SK-N-SH treated with all-trans-retinoic acid at 6 μM for 48 hours (cell line): ENCODE measurements at regions not wholly inside any gene's neighbourhood (a gene's known extent, or its start where the extent isn't known, plus 50 kb on each side); places are given as distances from the start of the nearest gene placed in this dataset.

Experiments used
- ATAC-seq: fragments of 200-7000 bp; cut with Tn5 transposase; 3 replicates; pipeline ENCODE4 v1.9.1; 2020; ENCODE audit warnings: mild to moderate bottlenecking, moderate library complexity
- ARNTL ChIP-seq: fragments of 450-650 bp; formaldehyde crosslinking; IDR thresholded peaks from 2 replicates; pipeline ENCODE4 v1.5.0; 2020; ENCODE audit warnings: low read depth, mild to moderate bottlenecking, moderate library complexity, borderline replicate concordance
- BACH2 ChIP-seq: fragments of 250-450 bp; sonication (Bioruptor Pico); IDR thresholded peaks from 2 replicates; pipeline ENCODE4 v1.9.0; 2021; ENCODE audit warnings: mild to moderate bottlenecking, borderline replicate concordance
- CSDC2 ChIP-seq: fragments of 250-450 bp; sonication (Bioruptor Pico); IDR thresholded peaks from 2 replicates; pipeline ENCODE4 v1.5.0; 2020; ENCODE audit warnings: mild to moderate bottlenecking, moderate library complexity
- CSRNP3 ChIP-seq: fragments of 250-450 bp; sonication (Bioruptor Pico); IDR thresholded peaks from 2 replicates; pipeline ENCODE4 v1.5.1; 2021; ENCODE audit warnings: mild to moderate bottlenecking, moderate library complexity
- ESRRG ChIP-seq: fragments of 250-450 bp; sonication (Bioruptor Pico); IDR thresholded peaks from 2 replicates; pipeline ENCODE4 v1.6.1; 2021; ENCODE audit warnings: mild to moderate bottlenecking
- GLIS3 ChIP-seq: fragments of 250-450 bp; sonication (Bioruptor Pico); IDR thresholded peaks from 2 replicates; pipeline ENCODE4 v1.5.0; 2020; ENCODE audit warnings: mild to moderate bottlenecking, moderate library complexity
- ISL1 ChIP-seq: fragments of 250-450 bp; sonication (Bioruptor Pico); IDR thresholded peaks from 2 replicates; pipeline ENCODE4 v2.1.2; 2022; ENCODE audit warnings: mild to moderate bottlenecking, moderate library complexity
- OSR1 ChIP-seq: fragments of 250-450 bp; sonication (Bioruptor Pico); IDR thresholded peaks from 2 replicates; pipeline ENCODE4 v1.8.0; 2022; ENCODE audit warnings: moderate library complexity, mild to moderate bottlenecking, inconsistent platforms
- PPARA ChIP-seq: fragments of 250-450 bp; sonication (Bioruptor Pico); IDR thresholded peaks from 2 replicates; pipeline ENCODE4 v1.5.0; 2020; ENCODE audit warnings: mild to moderate bottlenecking, borderline replicate concordance
- SNAI2 ChIP-seq: fragments of 250-450 bp; sonication (Bioruptor Pico); IDR thresholded peaks from 2 replicates; pipeline ENCODE4 v1.5.0; 2020; ENCODE audit warnings: mild to moderate bottlenecking, moderate library complexity
- TCF4 ChIP-seq: fragments of 250-450 bp; sonication (Bioruptor Pico); IDR thresholded peaks from 2 replicates; pipeline ENCODE4 v1.8.0; 2021; ENCODE audit warnings: mild to moderate bottlenecking, moderate library complexity, borderline replicate concordance
- TOX ChIP-seq: fragments of 250-450 bp; sonication (Bioruptor Pico); IDR thresholded peaks from 2 replicates; pipeline ENCODE4 v1.8.0; 2021; ENCODE audit warnings: mild to moderate bottlenecking, moderate library complexity, borderline replicate concordance
- ZC3H10 ChIP-seq: fragments of 250-450 bp; sonication (Bioruptor Pico); IDR thresholded peaks from 2 replicates; pipeline ENCODE4 v1.5.1; 2021; ENCODE audit warnings: mild to moderate bottlenecking, moderate library complexity
- ZFP3 ChIP-seq: fragments of 250-450 bp; sonication (Bioruptor Pico); IDR thresholded peaks from 2 replicates; pipeline ENCODE4 v1.5.0; 2020; ENCODE audit warnings: mild to moderate bottlenecking, moderate library complexity
- ZFP30 ChIP-seq: fragments of 450-650 bp; formaldehyde crosslinking; IDR thresholded peaks from 2 replicates; pipeline ENCODE4 v1.5.0; 2022; ENCODE audit warnings: mild to moderate bottlenecking, moderate library complexity
- ZNF565 ChIP-seq: fragments of 450-650 bp; formaldehyde crosslinking; conservative IDR thresholded peaks from 2 replicates; pipeline ENCODE4 v1.5.0; 2020; ENCODE audit warnings: low read depth, mild to moderate bottlenecking, moderate library complexity
- ZNF70 ChIP-seq: fragments of 450-650 bp; formaldehyde crosslinking; IDR thresholded peaks from 2 replicates; pipeline ENCODE4 v1.5.0; 2020; ENCODE audit warnings: mild to moderate bottlenecking, moderate library complexity
- ZNF8 ChIP-seq: fragments of 450-650 bp; formaldehyde crosslinking; IDR thresholded peaks from 2 replicates; pipeline ENCODE4 v1.5.0; 2020; ENCODE audit warnings: mild to moderate bottlenecking, moderate library complexity
- TF ChIP-seq, protein P1 (sequence below): fragments of 250-450 bp; sonication (Bioruptor Pico); IDR thresholded peaks from 2 replicates; pipeline ENCODE4 v1.5.0; 2020; ENCODE audit warnings: mild to moderate bottlenecking, moderate library complexity
- TF ChIP-seq, protein P2 (sequence below): fragments of 250-450 bp; sonication (Bioruptor Pico); IDR thresholded peaks from 2 replicates; pipeline ENCODE4 v1.8.0; 2020; ENCODE audit warnings: mild to moderate bottlenecking, moderate library complexity, borderline replicate concordance
- TF ChIP-seq, protein P3 (sequence below): fragments of 250-450 bp; sonication (Bioruptor Pico); IDR thresholded peaks from 2 replicates; pipeline ENCODE4 v1.8.0; 2021; ENCODE audit warnings: low read depth, mild to moderate bottlenecking, moderate library complexity, borderline replicate concordance
- TF ChIP-seq, protein P4 (sequence below): fragments of 250-450 bp; sonication (Bioruptor Pico); IDR thresholded peaks from 2 replicates; pipeline ENCODE4 v1.5.1; 2020; ENCODE audit warnings: low read depth, mild to moderate bottlenecking, moderate library complexity

- no peak for ATAC-seq
- TF ChIP-seq ZNF565 (CRISPR knock-in tag): no peak
- TF ChIP-seq ESRRG (CRISPR knock-in tag): no peak
- no peak for TF ChIP-seq ZFP30
- TF ChIP-seq ARNTL (CRISPR knock-in tag): no peak
- no peak for TF ChIP-seq CSRNP3 (CRISPR knock-in tag)
- TF ChIP-seq PPARA: no peak
- TF ChIP-seq TOX (CRISPR knock-in tag): no peak
- TF ChIP-seq ZFP3 (CRISPR knock-in tag): no peak
- TF ChIP-seq, protein P1, sequence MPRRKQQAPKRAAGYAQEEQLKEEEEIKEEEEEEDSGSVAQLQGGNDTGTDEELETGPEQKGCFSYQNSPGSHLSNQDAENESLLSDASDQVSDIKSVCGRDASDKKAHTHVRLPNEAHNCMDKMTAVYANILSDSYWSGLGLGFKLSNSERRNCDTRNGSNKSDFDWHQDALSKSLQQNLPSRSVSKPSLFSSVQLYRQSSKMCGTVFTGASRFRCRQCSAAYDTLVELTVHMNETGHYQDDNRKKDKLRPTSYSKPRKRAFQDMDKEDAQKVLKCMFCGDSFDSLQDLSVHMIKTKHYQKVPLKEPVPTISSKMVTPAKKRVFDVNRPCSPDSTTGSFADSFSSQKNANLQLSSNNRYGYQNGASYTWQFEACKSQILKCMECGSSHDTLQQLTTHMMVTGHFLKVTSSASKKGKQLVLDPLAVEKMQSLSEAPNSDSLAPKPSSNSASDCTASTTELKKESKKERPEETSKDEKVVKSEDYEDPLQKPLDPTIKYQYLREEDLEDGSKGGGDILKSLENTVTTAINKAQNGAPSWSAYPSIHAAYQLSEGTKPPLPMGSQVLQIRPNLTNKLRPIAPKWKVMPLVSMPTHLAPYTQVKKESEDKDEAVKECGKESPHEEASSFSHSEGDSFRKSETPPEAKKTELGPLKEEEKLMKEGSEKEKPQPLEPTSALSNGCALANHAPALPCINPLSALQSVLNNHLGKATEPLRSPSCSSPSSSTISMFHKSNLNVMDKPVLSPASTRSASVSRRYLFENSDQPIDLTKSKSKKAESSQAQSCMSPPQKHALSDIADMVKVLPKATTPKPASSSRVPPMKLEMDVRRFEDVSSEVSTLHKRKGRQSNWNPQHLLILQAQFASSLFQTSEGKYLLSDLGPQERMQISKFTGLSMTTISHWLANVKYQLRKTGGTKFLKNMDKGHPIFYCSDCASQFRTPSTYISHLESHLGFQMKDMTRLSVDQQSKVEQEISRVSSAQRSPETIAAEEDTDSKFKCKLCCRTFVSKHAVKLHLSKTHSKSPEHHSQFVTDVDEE (CRISPR knock-in tag): no peak
- no peak for TF ChIP-seq OSR1 (CRISPR knock-in tag)
- TF ChIP-seq, protein P2, sequence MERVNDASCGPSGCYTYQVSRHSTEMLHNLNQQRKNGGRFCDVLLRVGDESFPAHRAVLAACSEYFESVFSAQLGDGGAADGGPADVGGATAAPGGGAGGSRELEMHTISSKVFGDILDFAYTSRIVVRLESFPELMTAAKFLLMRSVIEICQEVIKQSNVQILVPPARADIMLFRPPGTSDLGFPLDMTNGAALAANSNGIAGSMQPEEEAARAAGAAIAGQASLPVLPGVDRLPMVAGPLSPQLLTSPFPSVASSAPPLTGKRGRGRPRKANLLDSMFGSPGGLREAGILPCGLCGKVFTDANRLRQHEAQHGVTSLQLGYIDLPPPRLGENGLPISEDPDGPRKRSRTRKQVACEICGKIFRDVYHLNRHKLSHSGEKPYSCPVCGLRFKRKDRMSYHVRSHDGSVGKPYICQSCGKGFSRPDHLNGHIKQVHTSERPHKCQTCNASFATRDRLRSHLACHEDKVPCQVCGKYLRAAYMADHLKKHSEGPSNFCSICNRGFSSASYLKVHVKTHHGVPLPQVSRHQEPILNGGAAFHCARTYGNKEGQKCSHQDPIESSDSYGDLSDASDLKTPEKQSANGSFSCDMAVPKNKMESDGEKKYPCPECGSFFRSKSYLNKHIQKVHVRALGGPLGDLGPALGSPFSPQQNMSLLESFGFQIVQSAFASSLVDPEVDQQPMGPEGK (CRISPR knock-in tag): no peak
- TF ChIP-seq ISL1 (CRISPR knock-in tag): no peak
- TF ChIP-seq BACH2: no peak
- no peak for TF ChIP-seq SNAI2 (CRISPR knock-in tag)
- no peak for TF ChIP-seq TCF4 (CRISPR knock-in tag)
These were observed 178.0 kb upstream of the SPOPL start for GRCh38 chr2:138323382-138324067.

GRCh38 chr2:138324068-138324771, 177.3 kb upstream of the SPOPL start:
- TF ChIP-seq ZFP3 (CRISPR knock-in tag) (no peak), CSDC2 (no peak), GLIS3 (no peak), ZC3H10 (CRISPR knock-in tag) (no peak), ZNF565 (CRISPR knock-in tag) (no peak), ZFP30 (no peak), PPARA (no peak), SNAI2 (CRISPR knock-in tag) (no peak), BACH2 (no peak), TOX (CRISPR knock-in tag) (no peak), ESRRG (CRISPR knock-in tag) (no peak), ZNF8 (no peak), ZNF70 (CRISPR knock-in tag) (no peak), ARNTL (CRISPR knock-in tag) (no peak)
- TF ChIP-seq, protein P1 (CRISPR knock-in tag): no peak
- TF ChIP-seq, protein P3, sequence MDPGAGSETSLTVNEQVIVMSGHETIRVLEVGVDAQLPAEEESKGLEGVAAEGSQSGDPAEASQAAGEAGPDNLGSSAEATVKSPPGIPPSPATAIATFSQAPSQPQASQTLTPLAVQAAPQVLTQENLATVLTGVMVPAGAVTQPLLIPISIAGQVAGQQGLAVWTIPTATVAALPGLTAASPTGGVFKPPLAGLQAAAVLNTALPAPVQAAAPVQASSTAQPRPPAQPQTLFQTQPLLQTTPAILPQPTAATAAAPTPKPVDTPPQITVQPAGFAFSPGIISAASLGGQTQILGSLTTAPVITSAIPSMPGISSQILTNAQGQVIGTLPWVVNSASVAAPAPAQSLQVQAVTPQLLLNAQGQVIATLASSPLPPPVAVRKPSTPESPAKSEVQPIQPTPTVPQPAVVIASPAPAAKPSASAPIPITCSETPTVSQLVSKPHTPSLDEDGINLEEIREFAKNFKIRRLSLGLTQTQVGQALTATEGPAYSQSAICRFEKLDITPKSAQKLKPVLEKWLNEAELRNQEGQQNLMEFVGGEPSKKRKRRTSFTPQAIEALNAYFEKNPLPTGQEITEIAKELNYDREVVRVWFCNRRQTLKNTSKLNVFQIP: no peak
- TF ChIP-seq, protein P2 (CRISPR knock-in tag): no peak
- TF ChIP-seq, protein P4, sequence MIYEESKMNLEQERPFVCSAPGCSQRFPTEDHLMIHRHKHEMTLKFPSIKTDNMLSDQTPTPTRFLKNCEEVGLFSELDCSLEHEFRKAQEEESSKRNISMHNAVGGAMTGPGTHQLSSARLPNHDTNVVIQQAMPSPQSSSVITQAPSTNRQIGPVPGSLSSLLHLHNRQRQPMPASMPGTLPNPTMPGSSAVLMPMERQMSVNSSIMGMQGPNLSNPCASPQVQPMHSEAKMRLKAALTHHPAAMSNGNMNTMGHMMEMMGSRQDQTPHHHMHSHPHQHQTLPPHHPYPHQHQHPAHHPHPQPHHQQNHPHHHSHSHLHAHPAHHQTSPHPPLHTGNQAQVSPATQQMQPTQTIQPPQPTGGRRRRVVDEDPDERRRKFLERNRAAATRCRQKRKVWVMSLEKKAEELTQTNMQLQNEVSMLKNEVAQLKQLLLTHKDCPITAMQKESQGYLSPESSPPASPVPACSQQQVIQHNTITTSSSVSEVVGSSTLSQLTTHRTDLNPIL (CRISPR knock-in tag): no peak
- ATAC-seq: no peak
